ENCODE measurements at regions not wholly inside any gene's neighbourhood (a gene's known extent, or its start where the extent isn't known, plus 50 kb on each side); places are given as distances from the start of the nearest gene placed in this dataset.

DNA sequence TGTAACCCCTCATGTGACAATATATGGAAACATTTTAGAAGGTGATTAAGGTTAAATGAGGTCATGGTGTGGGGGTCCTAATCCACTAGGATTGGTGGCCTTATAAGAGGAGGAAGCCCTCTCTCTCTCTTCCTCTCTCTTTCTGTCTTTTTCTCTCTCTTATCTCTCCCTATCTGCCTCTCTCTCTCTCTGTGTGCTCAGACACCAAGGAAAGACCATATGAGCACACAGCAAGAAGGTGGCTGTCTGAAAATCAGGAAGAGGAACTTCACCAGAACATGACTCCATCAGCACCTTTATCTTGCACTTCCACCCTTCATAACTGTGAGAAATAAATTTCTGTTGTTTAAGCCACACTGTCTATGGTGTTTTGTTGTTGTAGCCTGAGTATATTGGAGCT is 1472.2 kb downstream of the PCDH7 start:
- in situ Hi-C loops (cut with MboI) = no loop called here

DNA sequence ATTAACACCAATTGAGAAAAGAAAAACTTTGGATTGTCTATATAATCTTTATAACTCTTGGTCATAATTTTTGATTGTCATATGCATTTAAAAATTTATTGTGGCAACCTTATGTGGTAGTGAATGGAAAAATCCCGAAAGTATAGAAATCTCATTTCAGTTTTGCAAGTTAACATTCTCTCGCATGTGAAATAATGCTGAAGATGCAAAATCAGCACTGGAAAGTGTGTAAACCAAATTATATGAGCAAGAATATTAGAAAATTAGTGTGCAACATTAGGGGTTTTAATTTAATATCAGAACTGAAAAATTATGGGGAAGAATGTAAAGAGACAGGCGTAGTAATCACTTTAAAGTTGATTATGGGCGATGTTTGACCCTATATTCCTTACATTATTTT is 1472.8 kb downstream of the PCDH7 start:
- no peak for DNase-seq
- H3K36me3 ChIP-seq (ENCODE audit: low read depth) = no peaks in the 10 kb centered on the region
- H3K27me3 ChIP-seq (replicated peaks; ENCODE audit: insufficient read depth) = no peaks in the 10 kb centered on the region
- no peak overlapping the region for H3K4me2 ChIP-seq (ENCODE audit: unreplicated experiment)
- no peak overlapping the region for H3K4me3 ChIP-seq
- in situ Hi-C loops (cut with MboI) = no loop called here
- no peaks in the 10 kb centered on the region for H3K79me2 ChIP-seq (ENCODE audit: insufficient read depth)
- no peak overlapping the region for H2AFZ ChIP-seq
- H3K4me1 ChIP-seq (ENCODE audit: insufficient read depth) = no peaks in the 10 kb centered on the region
- no peaks in the 10 kb centered on the region for H3K9me3 ChIP-seq (ENCODE audit: low read depth)
- no peak overlapping the region for H3K27ac ChIP-seq
- TF ChIP-seq EZH2 (IDR thresholded peaks at IDR 0.05; ENCODE audit: insufficient read depth, poor library complexity, severe bottlenecking) (no peak), EZH2phosphoT487 (IDR thresholded peaks at IDR 0.05; ENCODE audit: insufficient read depth, low read depth) (no peak)
- WGBS, 2 experiments (ENCODE audit: low coverage in 1 of 2, low lambda C conversion rate in 2 of 2, missing lambda C conversion rate in 2 of 2) = 18 to 22% methylated on average over 4 of the region's 4 CpGs
- H4K20me1 ChIP-seq (ENCODE audit: insufficient read depth) = no peaks in the 10 kb centered on the region
- H3K9me2 ChIP-seq (ENCODE audit: insufficient read depth) = no peaks in the 10 kb centered on the region
- H3F3A ChIP-seq (ENCODE audit: insufficient read depth) = no peaks in the 10 kb centered on the region
- no peak overlapping the region for H3K9ac ChIP-seq

More for the DNA sequence above, 1472.2 kb downstream of the PCDH7 start:
- H3K9me3 ChIP-seq (ENCODE audit: low read depth) = no peaks in the 10 kb centered on the region
- H3K4me2 ChIP-seq (ENCODE audit: unreplicated experiment) = no peak overlapping the region
- H3K9ac ChIP-seq = no peak overlapping the region
- H3K27ac ChIP-seq = no peak overlapping the region
- no peaks in the 10 kb centered on the region for H4K20me1 ChIP-seq (ENCODE audit: insufficient read depth)
- H3K27me3 ChIP-seq (replicated peaks; ENCODE audit: insufficient read depth) = no peaks in the 10 kb centered on the region
- H3K4me3 ChIP-seq = no peak overlapping the region
- no peak overlapping the region for H2AFZ ChIP-seq
- DNase-seq = no peak
- no peak for TF ChIP-seq EZH2phosphoT487 (IDR thresholded peaks at IDR 0.05; ENCODE audit: insufficient read depth, low read depth)
- no peak for TF ChIP-seq EZH2 (IDR thresholded peaks at IDR 0.05; ENCODE audit: insufficient read depth, poor library complexity, severe bottlenecking)
- H3K36me3 ChIP-seq (ENCODE audit: low read depth) = no peaks in the 10 kb centered on the region
- no peaks in the 10 kb centered on the region for H3K4me1 ChIP-seq (ENCODE audit: insufficient read depth)
- H3F3A ChIP-seq (ENCODE audit: insufficient read depth) = no peaks in the 10 kb centered on the region
- no peaks in the 10 kb centered on the region for H3K79me2 ChIP-seq (ENCODE audit: insufficient read depth)
- H3K9me2 ChIP-seq (ENCODE audit: insufficient read depth) = no peaks in the 10 kb centered on the region

DNA sequence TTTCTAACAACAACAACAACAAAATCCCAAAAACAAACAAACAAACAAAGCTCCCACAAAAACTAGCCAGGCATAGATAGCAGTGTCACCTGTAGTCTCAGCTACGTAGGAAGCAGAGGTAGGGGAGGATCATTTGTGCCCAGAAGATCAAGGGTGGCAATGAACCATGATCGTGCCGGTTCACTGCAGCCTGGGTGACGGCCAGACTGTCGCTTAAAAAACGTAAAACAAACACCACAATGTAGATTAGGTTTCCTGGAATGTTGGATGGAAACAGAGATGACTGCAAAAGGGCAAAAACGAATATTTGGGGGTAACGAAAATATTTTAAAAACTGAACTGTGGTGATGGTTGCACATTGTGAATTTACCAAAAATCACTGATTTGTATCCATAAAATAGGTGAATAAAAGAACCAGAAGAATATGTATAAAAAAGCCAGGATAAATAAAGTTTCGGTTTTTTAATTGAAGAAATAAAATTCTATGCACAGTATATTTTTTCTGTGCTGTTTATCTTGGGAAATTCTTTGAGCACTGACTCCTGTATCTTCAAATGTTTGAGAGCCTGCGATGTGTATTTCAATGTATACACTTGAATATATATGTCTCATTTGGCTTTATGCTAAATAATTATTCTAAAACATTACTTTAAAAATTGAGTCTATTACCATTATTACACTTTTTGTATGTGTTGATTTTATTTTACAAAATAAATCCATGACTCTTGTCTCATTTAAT is 1477.0 kb downstream of the PCDH7 start:
- no peaks in the 10 kb centered on the region for H3K79me2 ChIP-seq (ENCODE audit: insufficient read depth)
- H4K20me1 ChIP-seq (ENCODE audit: insufficient read depth) = no peaks in the 10 kb centered on the region
- H3K36me3 ChIP-seq (ENCODE audit: low read depth) = no peaks in the 10 kb centered on the region
- no peaks in the 10 kb centered on the region for H3K4me1 ChIP-seq (ENCODE audit: insufficient read depth)
- no peak overlapping the region for H3K9ac ChIP-seq
- WGBS, 2 experiments (ENCODE audit: low coverage in 1 of 2, low lambda C conversion rate in 2 of 2, missing lambda C conversion rate in 2 of 2) = 20 to 22% methylated on average over 10 of the region's 10 CpGs
- H3F3A ChIP-seq (ENCODE audit: insufficient read depth) = no peaks in the 10 kb centered on the region
- no peak overlapping the region for H2AFZ ChIP-seq
- no peaks in the 10 kb centered on the region for H3K9me3 ChIP-seq (ENCODE audit: low read depth)
- in situ Hi-C loops (cut with MboI) = no loop called here
- H3K27ac ChIP-seq = no peak overlapping the region
- H3K9me2 ChIP-seq (ENCODE audit: insufficient read depth) = no peaks in the 10 kb centered on the region
- no peak overlapping the region for H3K4me2 ChIP-seq (ENCODE audit: unreplicated experiment)
- TF ChIP-seq EZH2 (IDR thresholded peaks at IDR 0.05; ENCODE audit: insufficient read depth, poor library complexity, severe bottlenecking) (no peak), EZH2phosphoT487 (IDR thresholded peaks at IDR 0.05; ENCODE audit: insufficient read depth, low read depth) (no peak)
- DNase-seq = no peak
- no peak overlapping the region for H3K4me3 ChIP-seq
- no peaks in the 10 kb centered on the region for H3K27me3 ChIP-seq (replicated peaks; ENCODE audit: insufficient read depth)

DNA sequence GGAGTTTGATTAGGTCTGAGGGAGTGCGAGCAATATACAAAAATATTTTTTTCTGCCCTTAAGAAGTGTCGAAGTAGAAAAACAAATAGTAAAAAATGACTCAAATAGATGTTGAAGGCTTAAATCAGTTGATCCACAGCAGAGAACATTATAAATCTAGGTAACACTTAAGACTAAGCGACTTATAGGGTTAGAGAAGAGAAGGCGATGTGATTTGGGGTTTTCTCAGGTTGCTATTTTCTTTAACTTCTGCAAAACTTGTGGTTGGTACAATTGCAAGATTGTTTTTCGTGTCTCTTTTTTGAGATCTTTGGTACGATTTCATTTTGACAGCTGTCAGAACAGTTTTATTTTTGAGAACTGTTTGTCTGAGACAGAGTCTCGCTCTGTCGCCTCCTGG is 1479.5 kb downstream of the PCDH7 start:
- no peak for TF ChIP-seq EZH2 (IDR thresholded peaks at IDR 0.05; ENCODE audit: insufficient read depth, poor library complexity, severe bottlenecking)
- TF ChIP-seq EZH2phosphoT487 (IDR thresholded peaks at IDR 0.05; ENCODE audit: insufficient read depth, low read depth) = no peak
- no peaks in the 10 kb centered on the region for H3F3A ChIP-seq (ENCODE audit: insufficient read depth)
- H3K9ac ChIP-seq = no peak overlapping the region
- no peaks in the 10 kb centered on the region for H3K9me3 ChIP-seq (ENCODE audit: low read depth)
- no peak overlapping the region for H3K4me3 ChIP-seq
- DNase-seq = no peak
- no peaks in the 10 kb centered on the region for H3K27me3 ChIP-seq (replicated peaks; ENCODE audit: insufficient read depth)
- no peaks in the 10 kb centered on the region for H3K36me3 ChIP-seq (ENCODE audit: low read depth)
- H3K9me2 ChIP-seq (ENCODE audit: insufficient read depth) = no peaks in the 10 kb centered on the region
- 23 to 37% methylated on average over 8 of the region's 8 CpGs for WGBS, 2 experiments (ENCODE audit: low coverage in 1 of 2, low lambda C conversion rate in 2 of 2, missing lambda C conversion rate in 2 of 2)
- no peak overlapping the region for H3K4me2 ChIP-seq (ENCODE audit: unreplicated experiment)
- H2AFZ ChIP-seq = no peak overlapping the region
- no peaks in the 10 kb centered on the region for H4K20me1 ChIP-seq (ENCODE audit: insufficient read depth)
- in situ Hi-C loops (cut with MboI) = no loop called here
- no peaks in the 10 kb centered on the region for H3K4me1 ChIP-seq (ENCODE audit: insufficient read depth)
- H3K27ac ChIP-seq = no peak overlapping the region
- H3K79me2 ChIP-seq (ENCODE audit: insufficient read depth) = no peaks in the 10 kb centered on the region

DNA sequence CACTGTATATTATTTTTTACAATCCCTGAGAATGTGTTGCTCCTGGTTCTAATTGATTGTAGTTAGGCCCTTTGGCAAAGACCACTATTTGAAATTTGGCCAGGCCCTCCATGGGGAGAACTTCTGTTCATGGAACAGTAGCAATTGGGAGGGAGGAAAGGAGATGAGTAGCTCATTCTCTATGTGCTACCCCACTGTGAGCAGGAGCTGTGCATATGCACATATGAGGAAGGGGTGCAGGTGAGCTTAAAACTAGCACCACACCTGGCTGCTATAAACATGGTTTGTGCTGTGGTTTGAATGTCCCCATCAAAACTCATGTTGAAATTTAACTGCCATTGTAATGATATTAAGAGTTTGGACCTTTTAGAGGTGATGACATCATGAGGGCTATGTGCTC is 1483.2 kb downstream of the PCDH7 start:
- H3K9me2 ChIP-seq (ENCODE audit: insufficient read depth) = no peaks in the 10 kb centered on the region
- no peaks in the 10 kb centered on the region for H3K79me2 ChIP-seq (ENCODE audit: insufficient read depth)
- in situ Hi-C loops (cut with MboI) = no loop called here
- no peak overlapping the region for H3K9ac ChIP-seq
- TF ChIP-seq EZH2phosphoT487 (IDR thresholded peaks at IDR 0.05; ENCODE audit: insufficient read depth, low read depth) (no peak), EZH2 (IDR thresholded peaks at IDR 0.05; ENCODE audit: insufficient read depth, poor library complexity, severe bottlenecking) (no peak)
- no peaks in the 10 kb centered on the region for H3F3A ChIP-seq (ENCODE audit: insufficient read depth)
- no peaks in the 10 kb centered on the region for H3K27me3 ChIP-seq (replicated peaks; ENCODE audit: insufficient read depth)
- H3K4me3 ChIP-seq = no peak overlapping the region
- no peaks in the 10 kb centered on the region for H3K9me3 ChIP-seq (ENCODE audit: low read depth)
- no peak overlapping the region for H3K27ac ChIP-seq
- H3K36me3 ChIP-seq (ENCODE audit: low read depth) = no peaks in the 10 kb centered on the region
- no peaks in the 10 kb centered on the region for H4K20me1 ChIP-seq (ENCODE audit: insufficient read depth)
- no peak overlapping the region for H3K4me2 ChIP-seq (ENCODE audit: unreplicated experiment)
- H2AFZ ChIP-seq = no peak overlapping the region
- DNase-seq = no peak
- no peaks in the 10 kb centered on the region for H3K4me1 ChIP-seq (ENCODE audit: insufficient read depth)
